OCI-LY1 (cell line): ENCODE measurements at regions not wholly inside any gene's neighbourhood (a gene's known extent, or its start where the extent isn't known, plus 50 kb on each side); places are given as distances from the start of the nearest gene placed in this dataset.

Experiments used
- H2AFZ ChIP-seq: fragments of 200-600 bp; sonication (generic), shearing (Covaris generic); 2 replicates; pipeline ENCODE4 v1.6.0; 2014; ENCODE audit warnings: antibody characterized with exemption, mild to moderate bottlenecking, low read length
- H3F3A ChIP-seq: fragments of 200-600 bp; sonication (generic), shearing (Covaris generic); 2 replicates; pipeline ENCODE4 v1.6.0; 2014; ENCODE audit warnings: mild to moderate bottlenecking, antibody characterized with exemption, low read length, moderate library complexity; ENCODE audit not compliant: insufficient read depth
- H3K27ac ChIP-seq: fragments of 200-600 bp; sonication (generic); 2 replicates; pipeline ENCODE4 v1.5.1; 2014; ENCODE audit warnings: low read length, mixed run types, mild to moderate bottlenecking, low read depth; ENCODE audit not compliant: poor library complexity, severe bottlenecking
- H3K27me3 ChIP-seq: fragments of 200-600 bp; sonication (generic); 2 replicates; pipeline ENCODE4 v1.6.0; 2014; ENCODE audit warnings: antibody characterized with exemption, mild to moderate bottlenecking, low read length, moderate library complexity; ENCODE audit not compliant: insufficient read depth
- H3K36me3 ChIP-seq: fragments of 200-600 bp; sonication (generic); 2 replicates; pipeline ENCODE4 v1.6.1; 2014; ENCODE audit warnings: mild to moderate bottlenecking, antibody characterized with exemption, low read length, moderate library complexity, mixed read lengths; ENCODE audit not compliant: insufficient read depth
- H3K4me1 ChIP-seq: fragments of 200-600 bp; sonication (generic); 2 replicates; pipeline ENCODE4 v1.5.1; 2014; ENCODE audit warnings: mild to moderate bottlenecking, low read length, moderate library complexity; ENCODE audit not compliant: insufficient read depth, severe bottlenecking
- H3K4me2 ChIP-seq: fragments of 200-600 bp; sonication (generic), shearing (Covaris generic); 2 replicates; pipeline ENCODE4 v1.6.1; 2014; ENCODE audit warnings: low read length
- H3K4me3 ChIP-seq: fragments of 200-600 bp; sonication (generic); 2 replicates; pipeline ENCODE4 v1.5.1; 2014; ENCODE audit warnings: low read length, low read depth, mild to moderate bottlenecking, mixed read lengths; ENCODE audit not compliant: poor library complexity, severe bottlenecking
- H3K79me2 ChIP-seq: fragments of 200-600 bp; shearing (Covaris generic); 2 replicates; pipeline ENCODE4 v1.6.1; 2016; ENCODE audit warnings: mixed run types, low read length, mixed read lengths; ENCODE audit not compliant: insufficient read depth
- H3K9ac ChIP-seq: fragments of 200-600 bp; sonication (generic), shearing (Covaris generic); 2 replicates; pipeline ENCODE4 v1.6.1; 2014; ENCODE audit warnings: mild to moderate bottlenecking, low read length, mixed read lengths
- H3K9me2 ChIP-seq: fragments of 200-600 bp; sonication (generic), shearing (Covaris generic); 2 replicates; pipeline ENCODE4 v1.6.1; 2014; ENCODE audit warnings: low read depth, mild to moderate bottlenecking, low read length, mixed read lengths
- H3K9me3 ChIP-seq: fragments of 200-600 bp; shearing (Covaris generic); 2 replicates; pipeline ENCODE4 v1.6.1; 2014; ENCODE audit warnings: low read length, mixed read lengths
- H4K20me1 ChIP-seq: fragments of 200-600 bp; sonication (generic), shearing (Covaris generic); 2 replicates; pipeline ENCODE4 v1.6.0; 2016; ENCODE audit warnings: mild to moderate bottlenecking, low read length; ENCODE audit not compliant: insufficient read depth
- CTCF ChIP-seq: fragments of 200-600 bp; sonication (generic), shearing (Covaris generic); IDR thresholded peaks from 2 replicates; pipeline ENCODE4 v1.5.1; 2017; ENCODE audit warnings: mild to moderate bottlenecking, antibody characterized with exemption, low read length, moderate library complexity, mixed read lengths
- EZH2 ChIP-seq: fragments of 200-600 bp; sonication (generic), shearing (Covaris generic); IDR thresholded peaks from 2 replicates; pipeline ENCODE4 v1.8.0; 2017; ENCODE audit warnings: borderline replicate concordance, mixed run types, mild to moderate bottlenecking, antibody characterized with exemption, low read length, moderate library complexity, mixed read lengths

DNA sequence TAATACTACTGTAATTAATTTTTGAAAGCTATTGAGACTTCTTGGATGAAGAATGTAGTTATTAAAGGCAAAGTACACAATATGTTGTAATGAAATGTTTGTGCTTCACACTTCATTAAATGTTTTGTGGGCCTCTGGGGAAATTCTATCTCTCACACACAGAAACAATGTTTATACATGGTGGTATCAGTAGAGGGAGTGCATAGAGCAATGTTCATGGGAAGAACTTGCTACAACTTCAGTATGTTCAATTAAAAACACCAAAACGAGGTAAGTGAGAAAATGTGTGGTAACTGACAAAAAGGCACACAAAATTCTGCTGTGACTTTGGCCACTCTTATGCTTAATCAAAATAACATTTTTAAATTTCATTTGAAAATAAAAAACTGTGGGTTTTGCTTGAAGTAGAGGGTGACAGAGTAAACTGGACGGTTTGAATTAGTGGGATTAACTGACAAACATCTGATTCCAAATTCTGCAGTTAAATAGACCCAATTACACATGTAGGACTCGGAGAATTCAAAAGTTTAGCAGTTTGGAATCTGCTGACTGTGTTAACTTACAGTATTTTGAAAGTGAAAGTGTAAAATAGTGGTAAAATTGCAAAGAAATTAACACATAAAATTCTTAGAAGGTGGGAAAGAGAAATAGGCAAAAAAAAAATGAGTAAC, 111.4 kb upstream of the TTC29 start:
- H3K4me3 ChIP-seq, result peak overlapping the region; percentile 20
- H3K4me1 ChIP-seq, result peaks cover 11% of the 10 kb centered on the region
- no peaks in the 10 kb centered on the region for H3K9me3 ChIP-seq
- no peaks in the 10 kb centered on the region for H3K27me3 ChIP-seq
- H3K79me2 ChIP-seq, result no peaks in the 10 kb centered on the region
- peak overlapping the region; percentile 47 for H3K4me2 ChIP-seq
- H2AFZ ChIP-seq, result peak overlapping the region; percentile 68; the same call in 1 of the 2 replicates
- H3K9ac ChIP-seq, result no peak overlapping the region
- no peak overlapping the region for H3K27ac ChIP-seq
- TF ChIP-seq EZH2, result no peak
- no peak for TF ChIP-seq CTCF
- no peaks in the 10 kb centered on the region for H4K20me1 ChIP-seq
- H3K9me2 ChIP-seq, result no peaks in the 10 kb centered on the region
- no peaks in the 10 kb centered on the region for H3F3A ChIP-seq
- no peaks in the 10 kb centered on the region for H3K36me3 ChIP-seq

DNA sequence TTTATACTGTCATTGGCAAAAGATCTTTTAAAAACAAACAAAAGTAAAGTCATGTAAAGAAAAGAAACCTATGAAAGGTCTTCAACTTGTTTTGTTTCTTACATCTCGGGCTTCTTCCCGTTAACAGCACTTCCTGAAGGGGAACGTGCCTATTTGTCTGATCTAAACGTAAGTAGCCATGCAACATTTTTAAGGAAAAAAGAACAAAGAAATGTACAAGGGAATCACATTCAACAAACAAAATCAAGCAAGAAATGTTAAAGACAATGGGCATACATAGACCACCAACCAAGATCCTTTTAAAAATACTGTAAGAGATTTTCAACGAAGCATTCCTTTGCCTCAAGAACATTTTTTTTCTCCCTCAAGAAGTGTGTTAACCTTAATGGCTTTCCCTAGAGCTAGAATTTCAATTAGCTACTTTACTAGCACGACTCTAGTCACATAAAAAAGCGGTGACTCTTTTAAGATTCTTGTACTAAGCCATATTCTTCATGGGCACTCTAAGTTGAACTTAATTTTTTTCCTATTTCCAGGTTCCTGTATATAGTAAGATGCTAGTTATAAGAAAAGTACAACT, 112.0 kb upstream of the TTC29 start:
- Histone ChIP-seq H3K4me3 (peak overlapping the region; percentile 20), H3K79me2 (no peaks in the 10 kb centered on the region), H3K27me3 (no peaks in the 10 kb centered on the region), H3K4me1 (peaks cover 11% of the 10 kb centered on the region), H3K36me3 (no peaks in the 10 kb centered on the region), H3K9me3 (no peaks in the 10 kb centered on the region), H3K9ac (no peak overlapping the region), H3K27ac (no peak overlapping the region), H3K4me2 (peak overlapping the region; percentile 47), H3K9me2 (no peaks in the 10 kb centered on the region), H3F3A (no peaks in the 10 kb centered on the region), H4K20me1 (no peaks in the 10 kb centered on the region), H2AFZ (peak overlapping the region; percentile 68; the same call in 1 of the 2 replicates)
- TF ChIP-seq CTCF (no peak), EZH2 (no peak)

DNA sequence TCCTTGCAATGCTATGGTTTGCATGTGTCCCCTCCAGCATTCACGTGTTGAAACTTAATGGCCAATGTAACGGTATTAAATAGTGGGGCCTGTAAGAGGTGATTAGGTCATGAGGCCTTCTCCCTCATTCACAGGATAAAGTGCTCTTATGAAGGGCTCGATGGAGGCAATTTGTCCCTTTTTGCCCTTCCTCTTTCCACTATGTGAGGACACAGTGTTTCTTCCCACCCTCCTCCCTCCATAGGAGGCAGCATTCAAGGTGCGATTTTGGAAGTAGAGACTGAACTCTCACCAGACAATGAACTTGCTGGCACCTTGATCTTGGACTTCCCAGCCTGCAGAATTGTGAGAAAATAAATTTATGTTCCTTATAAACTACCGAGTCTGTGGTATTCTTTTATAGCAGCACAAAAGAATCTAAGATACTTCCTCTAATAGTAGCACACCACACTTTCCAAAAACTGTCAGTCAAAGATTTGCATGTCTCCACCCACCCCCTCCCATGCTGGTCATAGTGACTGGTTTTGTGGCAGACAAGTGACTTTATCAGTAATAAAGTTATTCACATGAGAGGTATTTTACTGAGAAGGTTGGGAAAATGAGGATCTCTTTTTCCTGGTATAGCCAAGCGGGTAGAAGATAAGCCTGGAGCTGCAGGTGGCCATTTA, 113.5 kb upstream of the TTC29 start:
- no peak for TF ChIP-seq EZH2
- no peak for TF ChIP-seq CTCF
- H3K79me2 ChIP-seq, result no peaks in the 10 kb centered on the region
- H3K9me3 ChIP-seq, result no peaks in the 10 kb centered on the region
- H3K9ac ChIP-seq, result no peak overlapping the region
- peaks cover 11% of the 10 kb centered on the region for H3K4me1 ChIP-seq
- H3K27ac ChIP-seq, result no peak overlapping the region
- H4K20me1 ChIP-seq, result no peaks in the 10 kb centered on the region
- H3K4me3 ChIP-seq, result no peak overlapping the region
- H3K27me3 ChIP-seq, result no peaks in the 10 kb centered on the region
- H2AFZ ChIP-seq, result no peak overlapping the region
- H3F3A ChIP-seq, result no peaks in the 10 kb centered on the region
- H3K4me2 ChIP-seq, result no peak overlapping the region
- no peaks in the 10 kb centered on the region for H3K9me2 ChIP-seq
- no peaks in the 10 kb centered on the region for H3K36me3 ChIP-seq
